Stimulated activated CD4-positive, alpha-beta T cell treated with anti-CD3 and anti-CD28 coated beads, TNF-alpha, amount 100 ng/mL, for 48 hours (primary cell): ENCODE measurements at regions not wholly inside any gene's neighbourhood (a gene's known extent, or its start where the extent isn't known, plus 50 kb on each side); places are given as distances from the start of the nearest gene placed in this dataset.
"Not testable (repeated sequence)": the region's sequence is repeated elsewhere in the genome, so short reads cannot be mapped to it uniquely, and the experiment has no call there.

Source experiments
- DNase-seq, 3 donors: peaks; one replicate each; pipeline ENCODE4 v3.0.0-alpha.2; 2020; ENCODE audit warnings: low read depth in 3 of 3

GRCh38 chr2:88859461-88859860 is 168.0 kb downstream of the RPIA start:
- no peak for DNase-seq

- no peak for DNase-seq
These were observed 169.1 kb downstream of the RPIA start for GRCh38 chr2:88860421-88861075.

- DNase-seq, result no peak
These were observed 174.4 kb downstream of the RPIA start for GRCh38 chr2:88865801-88866371.

- no peak for DNase-seq
These were observed 175.3 kb downstream of the RPIA start for GRCh38 chr2:88866756-88867155.

GRCh38 chr2:88868861-88869260 is 177.4 kb downstream of the RPIA start:
- DNase-seq, result no peak

- DNase-seq, result no peak
These were observed 178.9 kb downstream of the RPIA start for GRCh38 chr2:88870267-88870839.

- no peak for DNase-seq
These were observed 179.9 kb downstream of the RPIA start for GRCh38 chr2:88871336-88871735.

GRCh38 chr2:88873620-88874019 is 182.1 kb downstream of the RPIA start:
- no peak for DNase-seq

- DNase-seq, result peak in 2 of 3 donors; percentile 14 to 16
These were observed 182.7 kb downstream of the RPIA start for GRCh38 chr2:88874063-88874657.

GRCh38 chr2:88875736-88876135 is 184.3 kb downstream of the RPIA start:
- no peak for DNase-seq

GRCh38 chr2:88880441-88880953 is 189.0 kb downstream of the RPIA start:
- peak in 2 of 3 donors; percentile 7 to 14 for DNase-seq

GRCh38 chr2:88885275-88885674 is 193.8 kb downstream of the RPIA start:
- no peak for DNase-seq

- no peak for DNase-seq
These were observed 194.4 kb downstream of the RPIA start for GRCh38 chr2:88885679-88886416.

- not testable (repeated sequence) for DNase-seq
These were observed 196.0 kb downstream of the RPIA start for GRCh38 chr2:88887466-88887865.

GRCh38 chr2:88892207-88892606 is 200.7 kb downstream of the RPIA start:
- no peak for DNase-seq

GRCh38 chr2:88892788-88893187 is 201.3 kb downstream of the RPIA start:
- no peak for DNase-seq

- DNase-seq, result no peak
These were observed 205.5 kb downstream of the RPIA start for GRCh38 chr2:88896971-88897370.

GRCh38 chr2:88897715-88898114 is 206.2 kb downstream of the RPIA start:
- DNase-seq, result no peak

GRCh38 chr2:88903749-88904353 is 212.4 kb downstream of the RPIA start:
- DNase-seq, result no peak

GRCh38 chr2:88913280-88913679 is 221.8 kb downstream of the RPIA start:
- DNase-seq, result no peak

GRCh38 chr2:88919087-88919738 is 227.7 kb downstream of the RPIA start:
- DNase-seq, result no peak
